ENCODE measurements at regions not wholly inside any gene's neighbourhood (a gene's known extent, or its start where the extent isn't known, plus 50 kb on each side); places are given as distances from the start of the nearest gene placed in this dataset.
"Not testable (repeated sequence)": the region's sequence is repeated elsewhere in the genome, so short reads cannot be mapped to it uniquely, and the experiment has no call there.

GRCh38 chr14:104249706-104250105 lies 111.3 kb downstream of the KIF26A start:
- no peak for DNase-seq (ENCODE audit: low read depth)

- DNase-seq (ENCODE audit: low read depth): no peak
Observed at GRCh38 chr14:104250175-104250574, 111.8 kb downstream of the KIF26A start.

GRCh38 chr14:104252256-104253215 lies 114.1 kb downstream of the KIF26A start:
- no peak for DNase-seq (ENCODE audit: low read depth)

GRCh38 chr14:104253223-104253822 lies 114.9 kb downstream of the KIF26A start:
- no peak for DNase-seq (ENCODE audit: low read depth)

- DNase-seq (ENCODE audit: low read depth): no peak
Observed at GRCh38 chr14:104253901-104254353, 115.5 kb downstream of the KIF26A start.

- DNase-seq (ENCODE audit: low read depth): no peak
Observed at GRCh38 chr14:104254735-104255400, 116.5 kb downstream of the KIF26A start.

- no peak for DNase-seq (ENCODE audit: low read depth)
Observed at GRCh38 chr14:104256025-104256424, 117.6 kb downstream of the KIF26A start.

- no peak for DNase-seq (ENCODE audit: low read depth)
Observed at GRCh38 chr14:104262515-104263514, 124.4 kb downstream of the KIF26A start.

- no peak for DNase-seq (ENCODE audit: low read depth)
Observed at GRCh38 chr14:104263675-104264358, 125.4 kb downstream of the KIF26A start.

- no peak for DNase-seq (ENCODE audit: low read depth)
Observed at GRCh38 chr14:104264495-104265265, 126.3 kb downstream of the KIF26A start.

- no peak for DNase-seq (ENCODE audit: low read depth)
Observed at GRCh38 chr14:104265918-104266630, 127.7 kb downstream of the KIF26A start.

GRCh38 chr14:104266631-104267575 lies 128.5 kb downstream of the KIF26A start:
- DNase-seq (ENCODE audit: low read depth): no peak

- DNase-seq (ENCODE audit: low read depth): no peak
Observed at GRCh38 chr14:104267895-104268294, 129.5 kb downstream of the KIF26A start.

- no peak for DNase-seq (ENCODE audit: low read depth)
Observed at GRCh38 chr14:104268295-104268694, 129.9 kb downstream of the KIF26A start.

- no peak for DNase-seq (ENCODE audit: low read depth)
Observed at GRCh38 chr14:104268725-104269436, 130.5 kb downstream of the KIF26A start.

GRCh38 chr14:104269511-104270241 lies 131.3 kb downstream of the KIF26A start:
- not testable (repeated sequence) for DNase-seq (ENCODE audit: low read depth)

- DNase-seq (ENCODE audit: low read depth): no peak
Observed at GRCh38 chr14:104271391-104271790, 133.0 kb downstream of the KIF26A start.
